Skeletal muscle cell (primary cell): ENCODE measurements at regions not wholly inside any gene's neighbourhood (a gene's known extent, or its start where the extent isn't known, plus 50 kb on each side); places are given as distances from the start of the nearest gene placed in this dataset.
"Not testable (repeated sequence)": the region's sequence is repeated elsewhere in the genome, so short reads cannot be mapped to it uniquely, and the experiment has no call there.

Experiments
- DNase-seq: peaks from one replicate; pipeline ENCODE4 v3.0.0-alpha.2; 2010; ENCODE audit warnings: low read depth
- H3K4me3 ChIP-seq: 2 replicates; pipeline ENCODE4 v1.5.1; 2011; ENCODE audit warnings: low read depth, mild to moderate bottlenecking, control low read depth, low read length, moderate library complexity

DNA sequence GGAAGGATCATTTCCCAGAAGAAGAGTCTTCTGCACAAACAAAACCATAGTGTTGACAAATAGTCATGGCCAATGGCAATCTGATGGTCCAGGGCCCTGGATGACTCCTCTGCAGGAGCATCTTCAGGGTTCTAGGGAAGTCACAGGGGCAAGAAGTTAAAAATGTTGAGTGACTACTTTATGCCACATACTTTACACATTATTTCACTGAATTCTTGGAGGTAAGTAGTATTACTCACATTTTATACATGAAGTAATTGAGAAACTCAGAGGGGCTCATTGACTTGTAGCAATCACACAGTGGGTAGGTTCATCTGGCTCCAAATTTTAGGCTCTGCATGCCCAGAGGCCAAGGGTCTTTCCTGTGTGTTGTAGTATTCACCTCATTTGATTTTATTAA is 430.2 kb upstream of the MCTP2 start:
- H3K4me3 ChIP-seq: no peak overlapping the region
- DNase-seq: no peak

DNA sequence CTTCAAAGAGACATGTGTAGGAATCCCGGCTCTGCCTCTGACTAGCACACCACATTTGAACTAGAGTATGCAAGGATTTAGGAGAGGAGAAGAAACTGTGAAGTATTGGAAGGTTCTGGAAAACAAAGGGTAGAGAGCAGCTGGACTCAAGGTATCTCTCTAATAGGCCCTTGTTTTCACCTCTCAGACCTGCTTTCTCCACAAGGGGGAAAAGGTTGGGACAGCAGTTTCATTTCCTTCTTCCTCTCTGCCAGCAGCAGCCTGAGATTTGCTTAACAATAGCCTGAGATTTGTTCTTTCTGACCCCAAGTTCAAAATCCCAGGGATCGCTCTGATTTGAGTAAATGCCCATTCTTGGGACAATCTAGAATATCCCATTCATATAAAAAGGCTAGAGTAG is 430.6 kb upstream of the MCTP2 start:
- no peak overlapping the region for H3K4me3 ChIP-seq
- DNase-seq: no peak

DNA sequence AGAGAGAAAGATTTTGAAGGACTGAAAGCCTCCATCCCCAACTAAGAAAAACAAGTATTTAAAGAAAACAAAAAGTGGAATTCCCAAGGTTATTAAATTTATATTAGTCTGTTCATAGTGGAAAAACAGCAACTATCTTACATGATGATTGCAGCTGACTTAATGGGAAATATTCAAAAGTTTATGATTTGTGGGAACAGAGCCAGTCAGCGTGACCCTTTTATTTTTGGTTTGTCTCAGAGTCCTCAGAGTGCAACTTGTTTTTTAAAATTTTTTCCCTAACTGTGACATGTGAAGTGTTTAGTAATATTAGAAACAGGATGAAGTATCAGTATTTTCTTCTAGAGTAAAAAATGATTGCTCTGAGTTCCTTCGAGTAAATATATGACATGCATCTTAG is 441.9 kb upstream of the MCTP2 start:
- no peak overlapping the region for H3K4me3 ChIP-seq
- DNase-seq: no peak

GRCh38 chr15:93780073-93780472 is 451.3 kb upstream of the MCTP2 start:
- no peak for DNase-seq
- no peak overlapping the region for H3K4me3 ChIP-seq

- DNase-seq: no peak
These were observed 452.0 kb upstream of the MCTP2 start for GRCh38 chr15:93779341-93779740.

DNA sequence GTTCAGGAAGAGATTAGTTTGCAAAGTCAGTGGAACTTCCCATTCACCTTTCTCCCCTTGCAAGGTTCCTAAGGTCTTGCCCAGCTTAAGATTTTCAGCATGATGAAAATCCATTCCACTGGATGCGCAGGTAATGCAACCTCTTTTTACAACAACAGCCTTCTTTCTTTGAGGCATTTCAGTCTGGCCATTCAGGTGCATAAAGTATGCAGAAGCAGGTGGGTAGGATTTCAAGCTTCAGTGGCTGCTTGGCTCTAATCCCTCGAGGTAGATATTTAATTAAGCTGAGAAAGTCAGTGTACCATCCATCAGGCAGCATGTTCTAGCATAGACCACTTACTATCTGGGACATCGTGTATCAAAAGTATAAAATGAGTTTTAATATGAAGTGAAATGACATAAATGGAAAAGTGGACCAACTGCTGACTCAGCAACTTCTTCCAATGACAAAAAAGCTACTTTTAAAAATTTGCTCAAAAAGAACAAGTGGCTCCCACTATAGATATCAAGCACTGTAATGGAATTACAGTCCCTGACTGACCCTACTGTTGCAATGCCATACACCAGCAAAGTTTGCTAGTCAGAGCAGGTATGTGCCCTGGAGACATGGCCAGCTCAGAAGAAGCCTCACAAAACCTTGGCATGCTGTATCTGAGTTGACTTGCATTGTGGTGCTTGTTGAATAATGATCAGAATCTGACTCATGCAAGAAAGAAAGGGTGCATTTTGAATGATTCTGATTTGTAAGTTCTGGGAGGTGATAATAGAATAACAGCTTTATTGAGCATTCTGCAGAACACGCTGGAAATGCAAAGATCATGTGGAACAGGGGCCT is 459.9 kb upstream of the MCTP2 start:
- no peak for DNase-seq

More at GRCh38 chr15:93779341-93779740, 452.0 kb upstream of the MCTP2 start:
- no peak overlapping the region for H3K4me3 ChIP-seq

DNA sequence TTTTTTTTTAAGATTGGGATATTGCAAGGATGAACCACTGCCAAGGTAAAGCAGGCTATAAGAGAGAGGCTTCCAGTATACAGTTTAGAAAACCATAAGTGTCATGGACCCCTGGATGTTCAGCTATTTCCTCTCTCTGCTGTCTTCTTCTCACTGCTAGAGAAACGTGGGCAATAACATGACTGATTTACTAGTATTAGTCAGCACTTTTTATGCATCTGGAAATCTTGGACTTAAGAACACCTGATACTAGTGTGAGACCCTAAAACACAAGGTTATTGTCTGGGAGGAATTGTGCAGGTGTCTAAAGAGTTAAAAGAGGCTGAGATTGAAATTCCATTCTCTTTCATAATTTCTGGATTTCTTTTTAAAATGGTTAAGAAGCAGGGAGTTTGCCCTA is 460.6 kb upstream of the MCTP2 start:
- no peak for DNase-seq
- no peak overlapping the region for H3K4me3 ChIP-seq

More for the DNA sequence above, 459.9 kb upstream of the MCTP2 start:
- no peak overlapping the region for H3K4me3 ChIP-seq

DNA sequence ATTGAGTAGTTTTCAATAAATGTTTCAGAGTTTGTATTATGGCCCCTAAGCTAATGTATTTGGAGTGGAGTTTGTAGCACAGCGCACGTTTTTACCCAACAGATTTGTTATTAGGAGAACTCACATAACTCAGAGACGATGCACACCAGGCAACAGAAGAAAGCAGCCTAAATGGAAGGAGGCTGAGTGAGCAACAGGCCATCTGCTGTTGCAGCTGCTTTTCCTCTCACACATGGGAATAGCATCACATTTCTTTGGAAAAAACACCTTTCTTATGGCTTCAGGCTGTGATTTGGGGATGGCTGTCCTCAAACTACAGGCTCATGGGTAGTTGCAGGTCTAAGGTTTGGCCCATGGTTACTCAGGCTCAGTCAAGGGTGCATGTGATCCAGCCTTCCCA is 469.3 kb upstream of the MCTP2 start:
- H3K4me3 ChIP-seq: no peak overlapping the region
- no peak for DNase-seq

- H3K4me3 ChIP-seq: no peak overlapping the region
- no peak for DNase-seq
These were observed 471.7 kb upstream of the MCTP2 start for GRCh38 chr15:93759629-93760028.

DNA sequence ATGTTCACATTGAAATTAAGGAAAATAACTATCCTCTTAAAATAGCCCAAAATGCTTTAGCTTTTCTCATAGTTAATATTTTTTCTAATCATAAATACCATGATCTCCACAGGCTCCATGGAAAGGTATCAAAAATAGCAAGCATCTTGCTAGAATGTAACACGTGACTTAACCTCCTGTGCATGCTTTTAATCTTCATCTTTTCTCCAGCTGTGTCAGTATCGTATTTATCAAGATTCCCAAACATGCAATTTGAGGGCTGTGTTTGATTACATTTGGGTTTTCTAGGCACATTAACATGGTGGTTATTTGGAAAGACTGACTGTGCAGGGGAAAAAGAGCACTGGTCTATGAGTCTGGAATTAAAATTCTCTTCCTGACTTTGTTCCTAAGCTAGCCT is 472.5 kb upstream of the MCTP2 start:
- DNase-seq: no peak
- H3K4me3 ChIP-seq: no peak overlapping the region

DNA sequence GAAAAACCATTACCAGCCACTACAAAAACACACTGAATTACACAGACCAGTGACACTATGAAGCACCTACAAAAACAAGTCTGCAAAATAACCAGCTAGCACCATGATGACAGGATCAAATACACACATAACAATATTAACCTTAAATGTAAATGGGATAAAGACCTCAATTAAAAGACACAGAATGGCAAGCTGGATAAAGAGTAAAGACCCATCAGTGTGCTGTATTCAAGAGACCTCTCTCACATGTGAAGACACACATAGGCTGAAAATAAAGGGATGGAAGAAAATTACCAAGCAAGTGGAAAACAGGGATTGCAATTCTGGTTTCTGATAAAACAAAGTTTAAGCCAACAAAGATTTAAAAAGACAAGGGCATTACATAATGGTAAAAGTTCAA is 482.7 kb upstream of the MCTP2 start:
- DNase-seq: no peak
- no peak overlapping the region for H3K4me3 ChIP-seq

DNA sequence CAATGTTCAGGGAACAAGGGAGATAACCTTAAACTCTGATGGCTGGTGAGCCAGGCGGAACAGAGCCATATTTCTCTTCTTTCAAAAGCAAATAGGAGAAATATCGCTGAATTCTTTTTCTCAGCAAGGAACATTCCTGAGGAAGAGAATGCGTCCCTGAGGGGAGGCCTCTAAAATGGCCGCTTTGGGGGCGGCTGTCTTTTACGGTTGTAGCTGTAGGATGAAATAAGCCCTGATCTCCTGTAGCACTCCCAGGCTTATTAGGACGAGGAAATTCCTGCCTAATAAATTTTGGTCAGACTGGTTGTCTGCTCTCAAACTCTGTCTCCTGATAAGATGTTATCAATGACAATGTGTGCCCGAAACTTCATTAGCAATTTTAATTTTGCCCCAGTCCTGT is 496.4 kb upstream of the MCTP2 start:
- H3K4me3 ChIP-seq, DNase-seq: not testable (repeated sequence)

- DNase-seq: no peak
- no peak overlapping the region for H3K4me3 ChIP-seq
These were observed 500.6 kb upstream of the MCTP2 start for GRCh38 chr15:93730724-93731123.

DNA sequence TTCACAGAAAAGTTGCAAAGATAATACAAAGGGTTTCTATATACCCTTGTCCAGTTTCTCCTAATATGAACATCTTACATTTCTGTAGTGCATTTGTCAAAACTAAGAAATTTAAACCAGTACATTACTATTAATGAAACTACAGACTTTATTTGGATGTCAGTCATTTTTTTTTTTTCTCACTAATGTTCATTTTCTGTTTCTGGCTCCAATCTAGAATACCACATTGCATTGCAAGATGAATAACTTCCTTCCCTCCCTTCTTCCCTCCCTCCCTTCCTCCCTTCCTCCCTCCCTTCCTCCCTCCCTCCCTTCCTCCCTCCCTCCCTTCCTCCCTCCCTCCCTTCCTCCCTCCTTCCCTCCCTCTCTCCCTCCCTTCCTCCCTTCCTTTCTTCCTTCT is 509.2 kb upstream of the MCTP2 start:
- DNase-seq: no peak
- H3K4me3 ChIP-seq: no peak overlapping the region

GRCh38 chr15:93720607-93721006 is 510.8 kb upstream of the MCTP2 start:
- no peak overlapping the region for H3K4me3 ChIP-seq
- DNase-seq: no peak

- no peak overlapping the region for H3K4me3 ChIP-seq
- DNase-seq: no peak
These were observed 511.4 kb upstream of the MCTP2 start for GRCh38 chr15:93719921-93720351.

- no peak for DNase-seq
- H3K4me3 ChIP-seq: no peak overlapping the region
These were observed 514.6 kb upstream of the MCTP2 start for GRCh38 chr15:93716615-93717231.

DNA sequence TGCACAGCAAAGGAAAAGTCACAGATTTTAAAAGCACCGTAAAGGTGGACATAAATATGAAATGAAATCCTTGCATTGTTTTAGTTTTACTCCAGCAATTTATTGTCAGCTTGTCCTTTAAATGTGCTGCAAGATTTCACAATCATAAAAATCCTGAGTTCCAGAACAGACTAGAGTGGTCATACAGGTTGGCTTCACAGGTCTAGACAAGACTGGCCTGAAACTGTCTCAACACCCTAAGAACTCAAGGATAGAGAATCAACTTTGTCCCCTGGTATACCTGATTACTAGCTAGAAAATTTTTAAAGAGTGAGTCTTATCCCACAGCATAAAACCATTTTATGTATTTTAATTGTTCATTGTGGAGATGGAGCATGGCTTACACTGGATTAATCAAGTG is 521.7 kb upstream of the MCTP2 start:
- no peak for DNase-seq
- H3K4me3 ChIP-seq: no peak overlapping the region

DNA sequence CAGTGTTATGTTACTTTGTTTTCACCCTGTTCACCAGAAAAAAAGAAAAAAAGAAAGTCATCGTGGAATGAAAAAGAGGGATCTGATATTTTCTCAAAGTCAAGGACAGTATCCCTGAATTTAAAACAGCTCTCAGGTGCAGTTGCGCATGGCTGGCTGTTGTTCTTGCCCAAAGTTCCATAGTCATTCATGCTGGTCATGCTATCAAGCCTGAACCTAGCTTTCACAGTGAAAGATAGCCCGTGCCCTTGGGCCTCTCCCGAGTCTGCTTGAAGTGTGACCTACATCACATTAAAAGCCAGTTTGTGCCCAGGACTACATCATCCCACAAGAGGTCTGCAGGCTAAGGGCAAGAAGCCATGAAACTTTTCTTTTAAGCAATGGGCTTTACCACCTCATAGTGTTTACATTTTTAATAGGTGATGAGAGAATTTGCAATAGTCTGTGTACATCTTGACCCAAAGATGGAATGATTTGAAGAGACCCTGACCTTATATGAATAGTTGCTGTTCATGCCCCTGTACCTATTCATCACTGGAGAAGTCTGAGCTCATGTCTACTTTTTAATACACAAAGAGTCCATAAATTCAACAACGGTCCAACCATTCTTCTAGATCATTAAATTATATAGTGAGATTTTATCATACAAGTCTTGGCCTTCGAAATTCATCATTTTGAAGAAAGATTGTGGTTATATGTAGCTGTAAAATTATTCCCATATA is 522.5 kb upstream of the MCTP2 start:
- H3K4me3 ChIP-seq: no peak overlapping the region
- DNase-seq: no peak

GRCh38 chr15:93707751-93708150 is 523.6 kb upstream of the MCTP2 start:
- DNase-seq: no peak
- no peak overlapping the region for H3K4me3 ChIP-seq
